ENCODE measurements at regions not wholly inside any gene's neighbourhood (a gene's known extent, or its start where the extent isn't known, plus 50 kb on each side); places are given as distances from the start of the nearest gene placed in this dataset.

DNA sequence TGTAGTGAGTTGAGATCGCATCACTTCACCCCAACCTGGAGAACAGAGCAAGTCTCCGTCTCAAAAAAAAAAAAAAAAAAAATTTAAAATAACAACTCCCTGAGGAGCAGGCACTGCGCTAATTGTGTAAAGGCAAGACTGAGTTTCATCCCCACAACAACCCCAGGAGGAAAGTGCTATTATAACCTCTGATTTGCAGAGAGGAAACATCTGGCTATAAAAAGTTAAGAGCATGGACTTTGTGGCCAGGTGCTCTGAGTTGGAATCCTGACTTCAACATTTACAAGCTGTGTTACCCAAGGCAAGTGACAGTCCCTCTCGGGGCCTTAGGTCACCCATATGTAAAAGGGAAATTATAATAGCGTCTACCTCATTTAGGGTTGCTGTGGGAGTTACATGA lies 76.0 kb upstream of the MYL2 start:
- DNase-seq = no peak

GRCh38 chr12:110995615-110996014 lies 75.2 kb upstream of the MYL2 start:
- DNase-seq = no peak

DNA sequence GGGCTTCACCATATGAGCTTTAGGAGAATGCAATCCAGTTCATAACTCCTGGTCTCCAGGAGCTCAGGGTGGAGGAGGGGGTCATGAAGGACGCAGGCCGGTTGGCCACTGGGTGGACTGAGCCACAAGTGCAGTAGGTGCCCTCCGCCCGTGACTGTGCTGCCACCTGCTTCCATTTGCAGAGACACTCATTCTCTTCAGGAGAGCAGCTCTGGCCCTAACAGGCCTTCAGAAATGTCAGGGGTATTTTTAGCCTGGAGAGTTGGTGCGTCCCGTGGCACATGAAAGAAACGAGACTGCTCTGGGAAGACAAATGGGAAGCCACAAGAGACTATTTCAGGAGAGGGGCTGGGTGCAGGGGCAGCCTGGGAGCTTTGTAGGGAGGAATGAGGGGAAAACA lies 74.6 kb upstream of the MYL2 start:
- DNase-seq = no peak

DNA sequence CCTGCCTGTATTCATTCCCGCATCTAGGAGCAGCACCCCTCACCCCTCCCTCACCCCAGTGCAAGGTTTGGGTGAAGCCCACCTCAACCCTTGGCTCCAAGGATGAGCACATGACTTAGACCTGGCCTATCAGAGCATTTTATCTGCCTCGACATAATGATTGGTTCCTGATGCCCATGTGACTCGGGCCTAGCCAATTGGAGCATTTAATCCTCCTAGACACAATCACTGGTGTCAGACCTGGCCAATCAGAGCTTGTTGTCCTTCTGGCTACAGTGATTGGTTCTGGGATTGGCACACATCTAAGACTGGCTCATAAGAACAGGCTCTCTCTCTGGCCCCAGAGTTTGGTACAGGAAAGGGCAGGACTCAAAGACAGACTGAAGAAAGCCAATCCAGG lies 73.1 kb upstream of the MYL2 start:
- no peak for DNase-seq

GRCh38 chr12:110992909-110993308 lies 72.5 kb upstream of the MYL2 start:
- no peak for DNase-seq

DNA sequence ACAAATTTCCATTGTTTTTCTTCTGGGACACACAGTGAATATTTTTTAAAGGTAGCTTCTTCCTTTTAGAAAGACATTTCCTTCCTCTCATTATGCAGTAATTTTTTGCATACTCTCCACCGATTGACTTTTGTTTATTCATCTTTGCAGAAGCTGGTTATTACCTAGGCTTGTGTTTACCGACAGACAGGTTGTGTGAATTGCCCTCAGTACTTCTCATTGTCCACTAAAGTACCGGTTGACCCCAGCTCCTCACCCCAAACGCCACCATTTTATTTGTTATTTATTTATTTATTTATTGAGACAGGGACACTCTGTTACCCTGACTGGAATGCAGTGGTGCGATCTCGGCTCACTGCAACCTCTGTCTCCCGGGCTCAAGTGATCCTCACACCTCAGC lies 63.4 kb upstream of the MYL2 start:
- DNase-seq = no peak

- DNase-seq = no peak
These were observed 52.5 kb upstream of the MYL2 start for GRCh38 chr12:110972866-110973265.

DNA sequence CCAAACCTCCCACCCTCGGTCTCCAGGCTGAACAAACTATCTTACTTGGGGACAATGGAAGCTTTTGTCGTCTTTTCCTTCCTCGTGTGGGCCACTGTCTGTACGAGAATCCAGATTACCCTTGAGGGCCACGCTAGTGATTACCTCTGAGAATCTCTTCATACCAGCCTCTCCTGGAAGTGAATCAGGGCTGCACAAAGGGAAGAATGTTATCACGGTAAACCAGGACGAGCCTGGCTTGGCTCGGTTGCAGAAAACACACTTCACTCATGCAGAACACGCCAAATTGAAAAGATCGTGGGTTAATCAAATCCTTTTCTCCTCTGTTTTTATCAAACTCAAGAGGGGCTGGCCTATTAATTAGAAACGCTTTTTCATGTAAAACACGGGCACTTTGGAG lies 51.6 kb upstream of the MYL2 start:
- no peak for DNase-seq

DNA sequence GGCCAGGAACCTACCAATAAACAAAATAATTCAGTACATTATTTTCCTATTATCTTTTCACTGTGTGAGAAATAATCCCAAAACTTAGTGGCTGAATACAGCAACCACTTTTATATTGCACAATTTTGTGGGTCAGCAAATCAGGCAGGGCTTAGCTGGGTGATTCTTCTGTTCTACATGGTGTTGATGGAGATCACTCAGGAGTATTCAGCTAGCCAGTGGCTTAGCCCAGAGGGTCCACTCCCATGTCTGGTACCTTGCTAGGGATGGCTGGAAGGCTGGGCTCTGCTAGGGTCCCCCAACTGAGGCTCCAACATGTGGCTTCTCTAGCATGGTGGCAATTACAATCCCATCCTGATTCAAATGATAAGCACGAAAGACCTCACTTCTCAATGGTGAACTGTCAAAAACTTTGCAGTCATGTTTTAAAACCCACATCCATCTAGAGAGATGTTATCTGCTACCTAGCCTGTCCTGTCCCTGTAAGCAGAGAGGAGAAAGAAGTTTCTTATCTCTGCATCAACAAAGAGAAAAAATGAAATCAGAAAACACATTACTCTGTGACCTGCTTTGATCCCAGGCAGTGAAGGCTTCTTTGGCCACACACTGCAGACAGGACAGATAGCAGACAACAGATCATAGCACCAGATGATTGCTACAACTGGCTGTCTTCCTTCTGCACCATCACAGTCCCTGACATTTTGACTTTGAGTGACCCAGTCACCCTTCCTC lies 51.0 kb upstream of the MYL2 start:
- DNase-seq = no peak

All from effector CD8-positive, alpha-beta T cell (primary cell).